WI38 (cell line): ENCODE measurements at regions not wholly inside any gene's neighbourhood (a gene's known extent, or its start where the extent isn't known, plus 50 kb on each side); places are given as distances from the start of the nearest gene placed in this dataset.

Experiments
- H3K4me3 ChIP-seq: 2 replicates; pipeline ENCODE4 v1.5.1; 2011; ENCODE audit warnings: low read depth, mild to moderate bottlenecking, control low read depth, low read length
- CTCF ChIP-seq: IDR thresholded peaks from 2 replicates; pipeline ENCODE4 v1.5.1; 2012; ENCODE audit warnings: low read depth, mild to moderate bottlenecking, control low read depth, low read length

GRCh38 chr2:40558761-40559160, 106.9 kb upstream of the SLC8A1 start:
- TF ChIP-seq CTCF: no peak
- H3K4me3 ChIP-seq: no peak overlapping the region

- H3K4me3 ChIP-seq: no peak overlapping the region
- TF ChIP-seq CTCF: no peak
Measured at GRCh38 chr2:40559175-40559574, 107.3 kb upstream of the SLC8A1 start.

- no peak overlapping the region for H3K4me3 ChIP-seq
Measured at GRCh38 chr2:40564184-40564583, 112.3 kb upstream of the SLC8A1 start.

GRCh38 chr2:40579247-40579646, 127.4 kb upstream of the SLC8A1 start:
- no peak overlapping the region for H3K4me3 ChIP-seq
- TF ChIP-seq CTCF: no peak

More at GRCh38 chr2:40564184-40564583, 112.3 kb upstream of the SLC8A1 start:
- TF ChIP-seq CTCF: no peak

GRCh38 chr2:40584432-40584831, 132.5 kb upstream of the SLC8A1 start:
- no peak for TF ChIP-seq CTCF
- H3K4me3 ChIP-seq: no peak overlapping the region

- H3K4me3 ChIP-seq: no peak overlapping the region
- TF ChIP-seq CTCF: no peak
Measured at GRCh38 chr2:40591774-40592173, 139.9 kb upstream of the SLC8A1 start.

GRCh38 chr2:40592218-40592617, 140.3 kb upstream of the SLC8A1 start:
- H3K4me3 ChIP-seq: no peak overlapping the region
- no peak for TF ChIP-seq CTCF
